ENCODE measurements at regions not wholly inside any gene's neighbourhood (a gene's known extent, or its start where the extent isn't known, plus 50 kb on each side); places are given as distances from the start of the nearest gene placed in this dataset.

GRCh38 chr19:34844277-34844676, 71.3 kb upstream of the ZNF599 start:
- no peak for TF ChIP-seq FOXM1 (IDR thresholded peaks at IDR 0.05; ENCODE audit: borderline replicate concordance, low read depth)
- no peak for TF ChIP-seq TAF1 (IDR thresholded peaks at IDR 0.05; ENCODE audit: low read depth)
- TF ChIP-seq CEBPB (IDR thresholded peaks at IDR 0.05), result no peak
- no peak for TF ChIP-seq CREB1 (IDR thresholded peaks at IDR 0.05; ENCODE audit: low read depth)
- no peak for TF ChIP-seq TCF12 (IDR thresholded peaks at IDR 0.05; ENCODE audit: low read depth)
- no peak for TF ChIP-seq USF1 (IDR thresholded peaks at IDR 0.05)
- no peak for TF ChIP-seq EP300 (IDR thresholded peaks at IDR 0.05; ENCODE audit: borderline replicate concordance)
- TF ChIP-seq NFIC (IDR thresholded peaks at IDR 0.05), result no peak
- no peak for TF ChIP-seq RAD21 (IDR thresholded peaks at IDR 0.05; ENCODE audit: low read depth)
- no peak for TF ChIP-seq ZBTB7A (IDR thresholded peaks at IDR 0.05; ENCODE audit: low read depth)
- no peak for TF ChIP-seq MAX (IDR thresholded peaks at IDR 0.05)
- TF ChIP-seq EGR1 (IDR thresholded peaks at IDR 0.05), result no peak
- TF ChIP-seq YY1 (IDR thresholded peaks at IDR 0.05; ENCODE audit: low read depth), result no peak
- TF ChIP-seq REST (IDR thresholded peaks at IDR 0.05; ENCODE audit: low read depth), result no peak
- TF ChIP-seq TEAD4 (IDR thresholded peaks at IDR 0.05), result no peak

GRCh38 chr19:34841780-34842179, 68.8 kb upstream of the ZNF599 start:
- TF ChIP-seq REST (IDR thresholded peaks at IDR 0.05; ENCODE audit: low read depth) (no peak), YY1 (IDR thresholded peaks at IDR 0.05; ENCODE audit: low read depth) (no peak), CEBPB (IDR thresholded peaks at IDR 0.05) (no peak), TEAD4 (IDR thresholded peaks at IDR 0.05) (no peak), EGR1 (IDR thresholded peaks at IDR 0.05) (no peak), RAD21 (IDR thresholded peaks at IDR 0.05; ENCODE audit: low read depth) (no peak), ZBTB7A (IDR thresholded peaks at IDR 0.05; ENCODE audit: low read depth) (no peak), TCF12 (IDR thresholded peaks at IDR 0.05; ENCODE audit: low read depth) (no peak), FOXM1 (IDR thresholded peaks at IDR 0.05; ENCODE audit: borderline replicate concordance, low read depth) (no peak), TAF1 (IDR thresholded peaks at IDR 0.05; ENCODE audit: low read depth) (no peak), USF1 (IDR thresholded peaks at IDR 0.05) (no peak), MAX (IDR thresholded peaks at IDR 0.05) (no peak), EP300 (IDR thresholded peaks at IDR 0.05; ENCODE audit: borderline replicate concordance) (no peak)

- TF ChIP-seq CREB1 (IDR thresholded peaks at IDR 0.05; ENCODE audit: low read depth) (no peak), EP300 (IDR thresholded peaks at IDR 0.05; ENCODE audit: borderline replicate concordance) (no peak), USF1 (IDR thresholded peaks at IDR 0.05) (no peak), EGR1 (IDR thresholded peaks at IDR 0.05) (no peak), TEAD4 (IDR thresholded peaks at IDR 0.05) (no peak), CEBPB (IDR thresholded peaks at IDR 0.05) (no peak), FOXM1 (IDR thresholded peaks at IDR 0.05; ENCODE audit: borderline replicate concordance, low read depth) (no peak), YY1 (IDR thresholded peaks at IDR 0.05; ENCODE audit: low read depth) (no peak), TCF12 (IDR thresholded peaks at IDR 0.05; ENCODE audit: low read depth) (no peak)
Measured at GRCh38 chr19:34838753-34839431, 65.9 kb upstream of the ZNF599 start.

- TF ChIP-seq RAD21 (IDR thresholded peaks at IDR 0.05; ENCODE audit: low read depth) (peak; percentile 21; the same call in 1 of the 2 replicates), ZBTB7A (IDR thresholded peaks at IDR 0.05; ENCODE audit: low read depth) (no peak)
Measured at GRCh38 chr19:34838248-34838647, 65.2 kb upstream of the ZNF599 start.

- no peak for TF ChIP-seq REST (IDR thresholded peaks at IDR 0.05; ENCODE audit: low read depth)
- TF ChIP-seq MAX (IDR thresholded peaks at IDR 0.05), result no peak
- TF ChIP-seq CREB1 (IDR thresholded peaks at IDR 0.05; ENCODE audit: low read depth), result no peak
- TF ChIP-seq USF1 (IDR thresholded peaks at IDR 0.05), result no peak
- TF ChIP-seq NFIC (IDR thresholded peaks at IDR 0.05), result no peak
Measured at GRCh38 chr19:34837262-34837661, 64.2 kb upstream of the ZNF599 start.
